22Rv1 (cell line): ENCODE measurements at regions not wholly inside any gene's neighbourhood (a gene's known extent, or its start where the extent isn't known, plus 50 kb on each side); places are given as distances from the start of the nearest gene placed in this dataset.

ENCODE experiments used
- ZFX ChIP-seq: fragments of 450-650 bp; IDR thresholded peaks from 2 replicates; pipeline ENCODE4 v1.6.1; 2017; ENCODE audit warnings: antibody characterized with exemption, borderline replicate concordance
- TF ChIP-seq, protein P1 (sequence below): fragments of 450-650 bp; IDR thresholded peaks from 2 replicates; pipeline ENCODE4 v1.5.1; 2017; ENCODE audit warnings: mild to moderate bottlenecking

DNA sequence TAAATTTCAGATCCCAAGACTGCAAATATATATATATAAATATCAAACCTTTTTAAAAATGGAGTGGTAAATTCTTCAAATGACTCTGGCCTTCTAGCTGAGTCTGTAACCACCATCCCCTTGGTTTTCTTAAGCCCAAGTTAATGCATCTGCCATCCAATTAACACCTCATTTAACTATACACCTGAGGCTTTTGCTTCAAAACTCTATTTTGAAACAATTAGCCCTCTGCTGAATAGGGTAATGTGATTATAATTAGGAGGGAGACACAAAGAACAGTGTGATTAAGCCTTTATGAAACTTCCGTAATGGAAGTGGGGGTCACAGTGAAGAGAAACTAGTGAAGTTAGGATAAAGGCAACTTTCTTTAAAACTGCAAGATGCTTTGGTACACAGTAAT lies 83.6 kb downstream of the GPR37 start:
- TF ChIP-seq, protein P1, sequence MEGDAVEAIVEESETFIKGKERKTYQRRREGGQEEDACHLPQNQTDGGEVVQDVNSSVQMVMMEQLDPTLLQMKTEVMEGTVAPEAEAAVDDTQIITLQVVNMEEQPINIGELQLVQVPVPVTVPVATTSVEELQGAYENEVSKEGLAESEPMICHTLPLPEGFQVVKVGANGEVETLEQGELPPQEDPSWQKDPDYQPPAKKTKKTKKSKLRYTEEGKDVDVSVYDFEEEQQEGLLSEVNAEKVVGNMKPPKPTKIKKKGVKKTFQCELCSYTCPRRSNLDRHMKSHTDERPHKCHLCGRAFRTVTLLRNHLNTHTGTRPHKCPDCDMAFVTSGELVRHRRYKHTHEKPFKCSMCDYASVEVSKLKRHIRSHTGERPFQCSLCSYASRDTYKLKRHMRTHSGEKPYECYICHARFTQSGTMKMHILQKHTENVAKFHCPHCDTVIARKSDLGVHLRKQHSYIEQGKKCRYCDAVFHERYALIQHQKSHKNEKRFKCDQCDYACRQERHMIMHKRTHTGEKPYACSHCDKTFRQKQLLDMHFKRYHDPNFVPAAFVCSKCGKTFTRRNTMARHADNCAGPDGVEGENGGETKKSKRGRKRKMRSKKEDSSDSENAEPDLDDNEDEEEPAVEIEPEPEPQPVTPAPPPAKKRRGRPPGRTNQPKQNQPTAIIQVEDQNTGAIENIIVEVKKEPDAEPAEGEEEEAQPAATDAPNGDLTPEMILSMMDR: no peak
- no peak for TF ChIP-seq ZFX
